K562 (cell line): ENCODE measurements at regions not wholly inside any gene's neighbourhood (a gene's known extent, or its start where the extent isn't known, plus 50 kb on each side); places are given as distances from the start of the nearest gene placed in this dataset.

Source experiments
- ATAC-seq: fragments of 200-7000 bp; cut with Tn5 transposase; 3 replicates; pipeline ENCODE4 v1.9.1; 2020; ENCODE audit warnings: moderate library complexity
- BruUV-seq: library from RNA; stranded (reverse); fragments of 400-500 nt; replicated peaks from 2 replicates; lab custom pipeline; 2021; lab: Mats Ljungman, UMichigan
- CTCF ChIA-PET: fragments of 300-600 bp; formaldehyde crosslinking; extraction: SDS; loops from one replicate; lab custom pipeline; 2021; ENCODE audit warnings: low intra/inter-chr PET ratio; lab: Yijun Ruan, JAX
- POLR2A ChIA-PET: fragments of 300-600, 350-650 bp; sonication (Branson Sonifier 250); formaldehyde crosslinking; extraction: SDS; loops from one replicate; lab custom pipeline; 2021; ENCODE audit warnings: antibody characterized with exemption, inconsistent platforms; lab: Yijun Ruan, JAX
- DNase-seq, 4 experiments: peaks; one replicate each; pipeline versions ENCODE4 v3.0.0 to v3.0.0-alpha.2; 2011 to 2018; ENCODE audit warnings: low spot score in 3 of 4, mixed read lengths in 3 of 4; ENCODE audit errors: extremely low read depth in 1 of 4
- FAIRE-seq: peaks from 2 replicates; lab custom pipeline; 2011; peaks lifted over from hg19 to GRCh38; lab: Jason Lieb, UNC
- H2AFZ ChIP-seq: 2 replicates; pipeline ENCODE4 v1.6.0; 2011; ENCODE audit warnings: low read depth, low read length, control low read depth, inconsistent platforms
- H3K27ac ChIP-seq: fragments of 200-600 bp; 3 replicates; pipeline ENCODE4 v1.8.0; 2011; ENCODE audit warnings: low read depth, mild to moderate bottlenecking, control low read depth, inconsistent platforms, low read length, moderate library complexity, mixed read lengths; ENCODE audit errors: extremely low read depth
- H3K27me3 ChIP-seq, 2 experiments: fragments of 300-600 bp in 1 of 2; 2 replicates in 1 of 2; 3 replicates in 1 of 2; pipeline versions ENCODE4 v1.6.0 to v1.8.0; 2011; ENCODE audit warnings: inconsistent platforms in 2 of 2, low read length in 2 of 2, mild to moderate bottlenecking in 1 of 2, mixed read lengths in 1 of 2, moderate library complexity in 1 of 2; ENCODE audit not compliant: control insufficient read depth in 2 of 2, insufficient read depth in 2 of 2
- H3K36me3 ChIP-seq: fragments of 300-600 bp; 3 replicates; pipeline ENCODE4 v1.8.0; 2011; ENCODE audit warnings: mild to moderate bottlenecking, low read length, inconsistent platforms; ENCODE audit not compliant: control insufficient read depth, insufficient read depth
- H3K4me1 ChIP-seq, 2 experiments: fragments of 200-600 bp in 1 of 2; replicated peaks in 1 of 2; 2 replicates in 1 of 2; 3 replicates in 1 of 2; pipeline versions ENCODE4 v1.5.1 to v1.8.0; 2011; ENCODE audit warnings: inconsistent platforms in 2 of 2, low read length in 2 of 2, mild to moderate bottlenecking in 1 of 2, mixed read lengths in 1 of 2, moderate library complexity in 1 of 2; ENCODE audit not compliant: control insufficient read depth in 2 of 2, insufficient read depth in 2 of 2
- H3K4me2 ChIP-seq: 2 replicates; pipeline ENCODE4 v1.6.1; 2011; ENCODE audit warnings: low read length, control low read depth, inconsistent platforms, mixed read lengths; ENCODE audit not compliant: insufficient read depth
- H3K4me3 ChIP-seq: fragments of 200-600 bp; sonication (generic), shearing (Covaris generic); 2 replicates; pipeline ENCODE4 v1.5.1; 2016; ENCODE audit warnings: control low read depth, inconsistent platforms
- H3K79me2 ChIP-seq: fragments of 200-600 bp; 3 replicates; pipeline ENCODE4 v1.8.0; 2011; ENCODE audit warnings: low read length, inconsistent platforms; ENCODE audit not compliant: control insufficient read depth, insufficient read depth
- H3K9ac ChIP-seq, 2 experiments: 2 replicates each; pipeline versions ENCODE4 v1.6.0 to v1.6.1; 2011; ENCODE audit warnings: low read depth in 2 of 2, low read length in 2 of 2, control low read depth in 1 of 2, inconsistent platforms in 1 of 2, mild to moderate bottlenecking in 1 of 2, mixed read lengths in 1 of 2; ENCODE audit not compliant: insufficient read depth in 1 of 2
- H3K9me1 ChIP-seq: one replicate; pipeline ENCODE4 v1.6.0; 2011; ENCODE audit warnings: inconsistent platforms, mild to moderate bottlenecking, low read length, moderate library complexity; ENCODE audit not compliant: control insufficient read depth, insufficient read depth
- H3K9me3 ChIP-seq: replicated peaks from 2 replicates; pipeline ENCODE4 v1.5.1; 2011; ENCODE audit warnings: low read depth, low read length, inconsistent platforms; ENCODE audit not compliant: control insufficient read depth, insufficient read depth
- H4K20me1 ChIP-seq: replicated peaks from 2 replicates; pipeline ENCODE4 v1.6.1; 2011; ENCODE audit warnings: low read length, inconsistent platforms, mixed read lengths; ENCODE audit not compliant: control insufficient read depth, insufficient read depth
- BCL6 ChIP-seq: fragments of 250-450 bp; sonication (Bioruptor Pico); IDR thresholded peaks from 2 replicates; pipeline ENCODE4 v1.4.0; 2020
- DPF2 ChIP-seq: fragments of 450-650 bp; IDR thresholded peaks from 2 replicates; pipeline ENCODE4 v1.6.1; 2016
- ESRRB ChIP-seq: fragments of 250-450 bp; sonication (Bioruptor Pico); IDR thresholded peaks from 2 replicates; pipeline ENCODE4 v1.5.0; 2020; ENCODE audit warnings: mild to moderate bottlenecking, moderate library complexity, borderline replicate concordance
- PCBP1 ChIP-seq: fragments of 200-400 bp; formaldehyde crosslinking; IDR thresholded peaks from 2 replicates; pipeline ENCODE4 v1.6.1; 2018; ENCODE audit warnings: mild to moderate bottlenecking, low read depth, low read length; ENCODE audit not compliant: poor library complexity, severe bottlenecking
- SIN3B ChIP-seq: fragments of 450-650 bp; IDR thresholded peaks from 2 replicates; pipeline ENCODE4 v1.6.1; 2017; ENCODE audit warnings: low read depth, mild to moderate bottlenecking, moderate library complexity
- TOE1 ChIP-seq, 2 experiments: fragments of 450-650 bp in 1 of 2; sonication (generic) in 1 of 2; formaldehyde crosslinking in 1 of 2; IDR thresholded peaks; 2 replicates each; pipeline versions ENCODE4 v1.7.1 to v1.8.0; 2016 to 2022; ENCODE audit warnings: borderline replicate concordance in 2 of 2, mild to moderate bottlenecking in 2 of 2, antibody characterized with exemption in 1 of 2, inconsistent platforms in 1 of 2, low read depth in 1 of 2, missing genetic modification reagents in 1 of 2, moderate library complexity in 1 of 2
- ZBTB1 ChIP-seq: sonication (generic); formaldehyde crosslinking; IDR thresholded peaks from 2 replicates; pipeline ENCODE4 v1.8.1; 2023; ENCODE audit warnings: missing genetic modification reagents, low read depth, mild to moderate bottlenecking, borderline replicate concordance
- ZC3H11A ChIP-seq: IDR thresholded peaks from 2 replicates; pipeline ENCODE4 v1.6.1; 2012; ENCODE audit warnings: low read depth, low read length, improper control_type of control experiment
- ZEB2 ChIP-seq: fragments of 450-650 bp; IDR thresholded peaks from 2 replicates; pipeline ENCODE4 v1.6.1; 2016
- ZNF217 ChIP-seq: sonication (generic); formaldehyde crosslinking; IDR thresholded peaks from 2 replicates; pipeline ENCODE4 v1.8.0; 2022; ENCODE audit warnings: mild to moderate bottlenecking, missing genetic modification reagents
- ZNF23 ChIP-seq: fragments of 250-450 bp; sonication (Bioruptor Pico); IDR thresholded peaks from 2 replicates; pipeline ENCODE4 v1.4.0; 2020; ENCODE audit warnings: mild to moderate bottlenecking
- ZNF354B ChIP-seq: fragments of 250-450 bp; sonication (Bioruptor Pico); IDR thresholded peaks from 2 replicates; pipeline ENCODE4 v1.4.0; 2020
- ZNF551 ChIP-seq: fragments of 250-450 bp; sonication (Bioruptor Pico); IDR thresholded peaks from 2 replicates; pipeline ENCODE4 v1.5.0; 2021; ENCODE audit warnings: mild to moderate bottlenecking, moderate library complexity
- WGBS: fragments of 100-300 bp; shearing (Covaris generic); methylation state at CpG from one replicate; pipeline ENCODE4 v1.1.6; 2016; ENCODE audit warnings: low coverage, mixed read lengths; ENCODE audit not compliant: insufficient coverage; ENCODE audit errors: missing lambda C conversion rate; 5-methylcytosine and 5-hydroxymethylcytosine counted together
- in situ Hi-C: fragments of 300-500 bp; cut with MboI; formaldehyde crosslinking; loops from 4 replicates; pipeline ENCODE4 v1.15.0; 2018; ENCODE audit warnings: inconsistent platforms, mixed read lengths
- intact Hi-C: fragments of 100-400 bp; cut with micrococcal nuclease; formaldehyde crosslinking; loops from 2 replicates; pipeline ENCODE4 v1.14.2; 2022
- TF ChIP-seq, protein P1 (sequence below): sonication (generic); formaldehyde crosslinking; IDR thresholded peaks from 2 replicates; pipeline ENCODE4 v1.9.0; 2022; ENCODE audit warnings: mild to moderate bottlenecking, missing genetic modification reagents
- TF ChIP-seq, protein P2 (sequence below): sonication (generic); formaldehyde crosslinking; IDR thresholded peaks from 2 replicates; pipeline ENCODE4 v1.8.0; 2022; ENCODE audit warnings: mild to moderate bottlenecking, missing genetic modification reagents
- TF ChIP-seq, protein P3 (sequence below): fragments of 200-800 bp; sonication (Bioruptor generic); IDR thresholded peaks from 2 replicates; pipeline ENCODE4 v1.6.1; 2017; ENCODE audit warnings: missing genetic modification characterization, missing compliant biosample characterization
- TF ChIP-seq, protein P4 (sequence below): fragments of 450-650 bp; IDR thresholded peaks from 2 replicates; pipeline ENCODE4 v1.6.1; 2016; ENCODE audit warnings: borderline replicate concordance

DNA sequence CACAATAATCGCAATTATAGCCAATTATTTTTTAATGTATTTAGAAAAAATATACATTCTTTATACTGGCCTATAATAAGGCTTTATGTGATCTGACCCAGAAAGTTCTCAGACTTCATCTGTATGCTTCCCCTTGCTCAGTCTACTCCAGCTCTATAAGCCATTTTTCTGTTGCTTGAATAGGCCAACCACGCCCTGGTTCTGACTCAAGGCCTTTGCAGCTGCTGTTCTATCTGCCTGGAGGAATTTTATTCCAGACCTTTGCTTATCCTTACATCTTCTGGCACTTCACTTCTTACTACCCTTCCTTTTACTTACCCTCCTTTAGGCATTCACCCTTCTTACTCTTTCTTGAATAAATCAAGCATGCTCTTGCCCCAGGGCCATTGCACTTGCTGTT is 54.9 kb upstream of the PDE3B start:
- DNase-seq: no peak
- BruUV-seq: no TSS peak
- WGBS: 84% methylated on average over 2 of the region's 2 CpGs

More for the DNA sequence above, 54.9 kb upstream of the PDE3B start:
- intact Hi-C loops (no loop called here), in situ Hi-C loops (no loop called here)
- no peak overlapping the region for H3K9ac ChIP-seq
- H3K79me2 ChIP-seq: no peaks in the 10 kb centered on the region
- TF ChIP-seq, protein P1, sequence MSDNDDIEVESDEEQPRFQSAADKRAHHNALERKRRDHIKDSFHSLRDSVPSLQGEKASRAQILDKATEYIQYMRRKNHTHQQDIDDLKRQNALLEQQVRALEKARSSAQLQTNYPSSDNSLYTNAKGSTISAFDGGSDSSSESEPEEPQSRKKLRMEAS: no peak
- TF ChIP-seq SIN3B (no peak), ESRRB (CRISPR knock-in tag) (no peak), PCBP1 (no peak), ZNF354B (CRISPR knock-in tag) (no peak), ZC3H11A (no peak), TOE1 (IDR thresholded peaks at IDR 0.05; ENCODE audit: borderline replicate concordance) (no peak), TOE1 (CRISPR knock-in tag; IDR thresholded peaks at IDR 0.05; ENCODE audit: borderline replicate concordance, low read depth) (no peak), ZNF551 (CRISPR knock-in tag) (no peak), DPF2 (no peak), ZEB2 (no peak), ZBTB1 (CRISPR knock-in tag) (no peak), ZNF23 (CRISPR knock-in tag) (no peak), ZNF217 (CRISPR knock-in tag) (no peak), BCL6 (CRISPR knock-in tag) (no peak)
- TF ChIP-seq, protein P2, sequence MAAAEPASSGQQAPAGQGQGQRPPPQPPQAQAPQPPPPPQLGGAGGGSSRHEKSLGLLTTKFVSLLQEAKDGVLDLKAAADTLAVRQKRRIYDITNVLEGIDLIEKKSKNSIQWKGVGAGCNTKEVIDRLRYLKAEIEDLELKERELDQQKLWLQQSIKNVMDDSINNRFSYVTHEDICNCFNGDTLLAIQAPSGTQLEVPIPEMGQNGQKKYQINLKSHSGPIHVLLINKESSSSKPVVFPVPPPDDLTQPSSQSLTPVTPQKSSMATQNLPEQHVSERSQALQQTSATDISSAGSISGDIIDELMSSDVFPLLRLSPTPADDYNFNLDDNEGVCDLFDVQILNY (CRISPR knock-in tag): no peak
- TF ChIP-seq, protein P3, sequence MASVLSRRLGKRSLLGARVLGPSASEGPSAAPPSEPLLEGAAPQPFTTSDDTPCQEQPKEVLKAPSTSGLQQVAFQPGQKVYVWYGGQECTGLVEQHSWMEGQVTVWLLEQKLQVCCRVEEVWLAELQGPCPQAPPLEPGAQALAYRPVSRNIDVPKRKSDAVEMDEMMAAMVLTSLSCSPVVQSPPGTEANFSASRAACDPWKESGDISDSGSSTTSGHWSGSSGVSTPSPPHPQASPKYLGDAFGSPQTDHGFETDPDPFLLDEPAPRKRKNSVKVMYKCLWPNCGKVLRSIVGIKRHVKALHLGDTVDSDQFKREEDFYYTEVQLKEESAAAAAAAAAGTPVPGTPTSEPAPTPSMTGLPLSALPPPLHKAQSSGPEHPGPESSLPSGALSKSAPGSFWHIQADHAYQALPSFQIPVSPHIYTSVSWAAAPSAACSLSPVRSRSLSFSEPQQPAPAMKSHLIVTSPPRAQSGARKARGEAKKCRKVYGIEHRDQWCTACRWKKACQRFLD (CRISPR knock-in tag): no peak
- TF ChIP-seq, protein P4, sequence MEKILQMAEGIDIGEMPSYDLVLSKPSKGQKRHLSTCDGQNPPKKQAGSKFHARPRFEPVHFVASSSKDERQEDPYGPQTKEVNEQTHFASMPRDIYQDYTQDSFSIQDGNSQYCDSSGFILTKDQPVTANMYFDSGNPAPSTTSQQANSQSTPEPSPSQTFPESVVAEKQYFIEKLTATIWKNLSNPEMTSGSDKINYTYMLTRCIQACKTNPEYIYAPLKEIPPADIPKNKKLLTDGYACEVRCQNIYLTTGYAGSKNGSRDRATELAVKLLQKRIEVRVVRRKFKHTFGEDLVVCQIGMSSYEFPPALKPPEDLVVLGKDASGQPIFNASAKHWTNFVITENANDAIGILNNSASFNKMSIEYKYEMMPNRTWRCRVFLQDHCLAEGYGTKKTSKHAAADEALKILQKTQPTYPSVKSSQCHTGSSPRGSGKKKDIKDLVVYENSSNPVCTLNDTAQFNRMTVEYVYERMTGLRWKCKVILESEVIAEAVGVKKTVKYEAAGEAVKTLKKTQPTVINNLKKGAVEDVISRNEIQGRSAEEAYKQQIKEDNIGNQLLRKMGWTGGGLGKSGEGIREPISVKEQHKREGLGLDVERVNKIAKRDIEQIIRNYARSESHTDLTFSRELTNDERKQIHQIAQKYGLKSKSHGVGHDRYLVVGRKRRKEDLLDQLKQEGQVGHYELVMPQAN: no peak
- H3K36me3 ChIP-seq: peaks cover 34% of the 10 kb centered on the region; the same call in 2 of the 3 replicates
- H3K4me3 ChIP-seq: no peak overlapping the region
- no peak overlapping the region for H2AFZ ChIP-seq
- no peak overlapping the region for H3K4me2 ChIP-seq
- no peak for ATAC-seq
- no peak overlapping the region for H3K27ac ChIP-seq
- no peaks in the 10 kb centered on the region for H3K9me1 ChIP-seq
- H3K9me3 ChIP-seq: no peaks in the 10 kb centered on the region
- FAIRE-seq: no peak
- H3K4me1 ChIP-seq: no peaks in the 10 kb centered on the region; a peak in 1 of 5 replicates
- ChIA-PET POLR2A (no interaction called here), CTCF (no interaction called here)
- no peaks in the 10 kb centered on the region for H4K20me1 ChIP-seq
- no peaks in the 10 kb centered on the region for H3K27me3 ChIP-seq
